ENCODE measurements at regions not wholly inside any gene's neighbourhood (a gene's known extent, or its start where the extent isn't known, plus 50 kb on each side); places are given as distances from the start of the nearest gene placed in this dataset.
A peak's percentile ranks its signal among the peaks of the same experiment; 100 is the strongest.

DNA sequence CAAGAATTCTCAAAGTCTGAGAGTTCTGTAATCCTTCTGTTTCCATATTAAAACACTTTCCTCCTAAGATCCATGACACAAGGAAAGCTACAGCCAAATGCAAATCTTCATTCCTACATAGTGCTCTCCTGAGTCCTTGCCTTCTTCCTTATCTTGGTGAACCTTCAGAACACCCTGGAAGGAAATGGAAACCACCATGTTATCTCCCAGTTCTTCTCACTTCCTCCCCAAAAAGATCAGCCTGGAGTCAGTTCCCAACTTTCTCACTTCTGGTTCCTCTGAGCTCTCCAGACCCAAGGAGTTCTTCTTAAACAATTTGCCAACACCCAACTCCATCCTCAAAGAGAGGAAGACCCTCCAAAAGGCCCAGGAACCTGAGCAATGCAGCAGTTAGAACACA, 193.3 kb upstream of the CCN2 start:
- Histone ChIP-seq H3K4me1 (ENCODE audit: insufficient read depth) (peaks cover 1% of the 10 kb centered on the region), H3K27ac (ENCODE audit: low read depth) (no peak overlapping the region), H3K4me3 (ENCODE audit: low read depth, low read length) (no peak overlapping the region), H3K36me3 (ENCODE audit: insufficient read depth) (no peaks in the 10 kb centered on the region)
- no peak for DNase-seq (ENCODE audit: extremely low spot score)

GRCh38 chr6:132143258-132143657, 192.1 kb upstream of the CCN2 start:
- WGBS, result 59% methylated on average over 1 of the region's 1 CpG
- Histone ChIP-seq H3K27ac (ENCODE audit: low read depth) (no peak overlapping the region), H3K4me3 (ENCODE audit: low read depth, low read length) (no peak overlapping the region), H3K4me1 (ENCODE audit: insufficient read depth) (peaks cover 1% of the 10 kb centered on the region), H3K36me3 (ENCODE audit: insufficient read depth) (no peaks in the 10 kb centered on the region)
- no peak for DNase-seq (ENCODE audit: extremely low spot score)

DNA sequence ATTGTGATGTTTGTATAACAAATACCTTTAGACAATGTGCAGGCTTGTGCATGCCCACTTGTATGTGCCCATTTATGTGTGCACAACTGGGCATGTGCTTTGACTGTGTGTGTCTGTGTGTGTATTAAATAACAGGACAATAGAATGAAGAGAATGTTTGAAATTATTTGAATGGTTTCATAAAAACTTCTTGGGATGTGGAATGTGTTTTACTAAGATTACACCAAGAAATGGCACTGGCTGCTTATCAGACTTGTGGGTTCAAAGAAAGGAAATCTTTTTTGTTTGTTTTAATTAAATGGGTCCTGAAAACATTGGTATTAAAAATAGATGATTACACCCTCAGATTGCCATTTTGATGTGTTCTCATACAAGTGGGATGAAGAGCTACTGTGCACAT, 191.6 kb upstream of the CCN2 start:
- H3K36me3 ChIP-seq (ENCODE audit: insufficient read depth), result no peaks in the 10 kb centered on the region
- DNase-seq (ENCODE audit: extremely low spot score), result no peak
- peaks cover 1% of the 10 kb centered on the region for H3K4me1 ChIP-seq (ENCODE audit: insufficient read depth)
- H3K4me3 ChIP-seq (ENCODE audit: low read depth, low read length), result no peak overlapping the region
- H3K27ac ChIP-seq (ENCODE audit: low read depth), result no peak overlapping the region

- WGBS, result 66% methylated on average over 1 of the region's 1 CpG
- Histone ChIP-seq H3K4me1 (ENCODE audit: insufficient read depth) (peaks cover 1% of the 10 kb centered on the region), H3K4me3 (ENCODE audit: low read depth, low read length) (no peak overlapping the region), H3K36me3 (ENCODE audit: insufficient read depth) (no peaks in the 10 kb centered on the region), H3K27ac (ENCODE audit: low read depth) (no peak overlapping the region)
- no peak for DNase-seq (ENCODE audit: extremely low spot score)
These were observed 191.1 kb upstream of the CCN2 start for GRCh38 chr6:132142308-132142707.

DNA sequence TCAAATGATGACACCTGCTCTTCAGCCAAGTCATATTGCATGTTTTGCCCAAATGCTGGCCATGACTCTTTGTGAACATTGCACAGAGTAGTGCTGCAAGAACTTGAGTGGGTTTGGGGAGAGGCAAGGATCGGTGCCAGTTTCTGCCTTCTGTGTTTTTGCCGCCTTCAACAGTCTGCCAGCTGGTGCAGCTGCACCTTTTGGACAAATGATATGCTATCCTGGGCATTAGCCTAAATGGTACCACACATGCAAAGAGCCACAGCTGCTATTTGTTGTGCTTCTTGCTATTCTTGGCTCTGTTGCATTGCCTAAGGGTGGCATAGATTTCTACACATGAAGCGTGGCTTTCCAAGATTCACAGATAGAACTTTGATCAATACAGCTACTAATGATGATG, 189.0 kb upstream of the CCN2 start:
- 95% methylated on average over 3 of the region's 3 CpGs for WGBS
- Histone ChIP-seq H3K4me1 (ENCODE audit: insufficient read depth) (no peaks in the 10 kb centered on the region), H3K36me3 (ENCODE audit: insufficient read depth) (no peaks in the 10 kb centered on the region), H3K4me3 (ENCODE audit: low read depth, low read length) (no peak overlapping the region), H3K27ac (ENCODE audit: low read depth) (no peak overlapping the region)
- no peak for DNase-seq (ENCODE audit: extremely low spot score)

DNA sequence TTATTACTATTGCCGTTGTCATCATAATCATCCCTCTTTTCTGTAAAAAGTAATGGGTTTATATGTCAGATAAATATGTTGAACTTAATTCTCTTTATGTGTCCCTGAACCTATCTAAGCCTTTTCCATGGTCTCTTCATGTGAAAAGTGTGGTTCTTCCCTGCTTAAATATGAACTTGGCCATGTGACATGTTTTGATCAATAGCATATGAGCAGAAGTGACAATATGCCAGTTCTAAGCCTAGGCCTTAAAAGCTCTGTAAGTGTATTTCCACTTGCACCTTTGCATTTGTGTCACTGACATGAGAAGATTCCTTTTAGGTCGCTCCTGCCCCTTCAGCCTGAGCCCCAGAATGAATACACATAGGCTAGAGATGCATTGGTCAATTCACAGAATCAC, 188.4 kb upstream of the CCN2 start:
- WGBS, result 86% methylated on average over 2 of the region's 2 CpGs

DNA sequence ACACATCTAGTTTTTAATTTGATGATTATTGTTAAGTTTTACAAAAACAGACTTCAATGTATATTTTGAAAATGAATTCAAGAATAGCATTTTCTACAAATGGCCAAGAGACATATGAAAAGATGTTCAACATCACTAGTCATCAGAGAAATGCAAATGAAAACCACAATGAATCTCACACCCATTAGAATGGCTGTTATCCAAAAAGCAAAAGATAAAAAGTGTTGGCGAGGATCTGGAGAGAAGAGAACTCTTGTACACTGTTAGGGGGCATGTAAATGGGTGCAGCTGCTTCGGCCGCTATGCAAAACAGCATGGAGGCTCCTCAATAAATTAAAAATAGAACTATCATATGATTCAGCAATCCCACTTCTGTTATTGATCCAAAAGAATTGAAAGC, 185.8 kb upstream of the CCN2 start:
- Histone ChIP-seq H3K27ac (ENCODE audit: low read depth) (no peak overlapping the region), H3K36me3 (ENCODE audit: insufficient read depth) (no peaks in the 10 kb centered on the region), H3K4me3 (ENCODE audit: low read depth, low read length) (no peak overlapping the region), H3K4me1 (ENCODE audit: insufficient read depth) (no peaks in the 10 kb centered on the region)
- 77% methylated on average over 3 of the region's 3 CpGs for WGBS
- DNase-seq (ENCODE audit: extremely low spot score), result no peak

More for the DNA sequence above, 188.4 kb upstream of the CCN2 start:
- H3K4me1 ChIP-seq (ENCODE audit: insufficient read depth), result no peaks in the 10 kb centered on the region
- no peaks in the 10 kb centered on the region for H3K36me3 ChIP-seq (ENCODE audit: insufficient read depth)
- no peak overlapping the region for H3K27ac ChIP-seq (ENCODE audit: low read depth)
- no peak overlapping the region for H3K4me3 ChIP-seq (ENCODE audit: low read depth, low read length)
- DNase-seq (ENCODE audit: extremely low spot score), result no peak

- DNase-seq (ENCODE audit: extremely low spot score), result no peak
- Histone ChIP-seq H3K27ac (ENCODE audit: low read depth) (no peak overlapping the region), H3K4me1 (ENCODE audit: insufficient read depth) (no peaks in the 10 kb centered on the region), H3K36me3 (ENCODE audit: insufficient read depth) (no peaks in the 10 kb centered on the region), H3K4me3 (ENCODE audit: low read depth, low read length) (no peak overlapping the region)
- WGBS, result 96% methylated on average over 6 of the region's 6 CpGs
These were observed 184.2 kb upstream of the CCN2 start for GRCh38 chr6:132135409-132135808.

- 58% methylated on average over 5 of the region's 5 CpGs for WGBS
- no peak for DNase-seq (ENCODE audit: extremely low spot score)
- Histone ChIP-seq H3K36me3 (ENCODE audit: insufficient read depth) (no peaks in the 10 kb centered on the region), H3K4me1 (ENCODE audit: insufficient read depth) (no peaks in the 10 kb centered on the region), H3K4me3 (ENCODE audit: low read depth, low read length) (no peak overlapping the region), H3K27ac (ENCODE audit: low read depth) (no peak overlapping the region)
These were observed 182.7 kb upstream of the CCN2 start for GRCh38 chr6:132133736-132134445.

DNA sequence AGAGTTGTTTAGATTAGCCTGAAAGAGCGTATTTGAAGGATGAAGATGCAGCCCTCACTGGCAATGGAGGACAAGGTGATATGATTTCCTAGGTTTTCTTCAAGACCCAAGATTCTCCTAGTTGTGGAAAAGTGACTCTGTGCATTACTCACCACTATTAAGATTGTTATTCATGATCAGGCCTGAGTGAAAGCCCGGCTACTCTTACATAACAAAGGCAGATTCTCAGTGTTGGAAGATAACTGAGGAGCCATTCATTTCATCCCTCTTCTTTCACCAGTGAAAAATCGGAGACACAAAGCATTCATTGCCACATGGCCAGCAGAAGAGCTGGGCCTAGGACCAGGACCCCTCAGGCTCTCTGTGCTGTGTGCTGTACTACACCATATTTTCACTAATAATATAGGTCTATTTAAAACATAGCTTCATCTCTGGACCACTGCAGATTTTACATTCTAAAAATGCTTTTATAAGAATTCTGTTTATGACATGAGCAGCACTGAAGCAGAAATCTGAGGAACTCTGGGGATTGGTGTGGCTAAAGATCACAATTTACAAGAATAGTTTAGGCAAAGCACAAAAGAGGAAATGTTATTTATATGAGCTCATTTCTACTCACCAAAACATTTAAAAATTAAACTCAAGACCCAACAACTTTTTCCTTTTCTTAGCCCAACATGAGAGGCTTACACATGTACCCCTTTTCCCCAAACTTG, 181.9 kb upstream of the CCN2 start:
- WGBS, result 43% methylated on average over 3 of the region's 3 CpGs
- H3K27ac ChIP-seq (ENCODE audit: low read depth), result no peak overlapping the region
- H3K4me3 ChIP-seq (ENCODE audit: low read depth, low read length), result no peak overlapping the region
- H3K4me1 ChIP-seq (ENCODE audit: insufficient read depth), result no peaks in the 10 kb centered on the region
- no peaks in the 10 kb centered on the region for H3K36me3 ChIP-seq (ENCODE audit: insufficient read depth)
- DNase-seq (ENCODE audit: extremely low spot score), result no peak

DNA sequence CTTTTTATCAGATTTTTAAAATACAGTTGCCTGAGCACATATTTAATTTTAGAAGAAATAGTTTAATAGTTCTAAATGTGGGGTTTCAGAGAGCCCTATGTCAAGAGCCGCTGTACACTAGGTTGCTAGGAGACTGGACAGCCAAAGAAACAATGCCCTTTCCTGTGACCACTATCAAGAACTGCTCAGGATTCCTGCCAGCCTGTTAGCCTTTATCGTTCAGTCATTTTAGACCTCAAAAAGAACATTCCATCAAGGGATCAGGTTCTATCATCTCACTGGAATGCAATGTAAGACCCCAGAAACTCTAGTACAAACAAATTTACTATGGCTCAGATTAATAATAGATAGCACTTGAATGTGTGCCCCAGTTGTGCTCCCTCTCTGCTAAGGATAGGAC, 181.2 kb upstream of the CCN2 start:
- Histone ChIP-seq H3K4me1 (ENCODE audit: insufficient read depth) (no peaks in the 10 kb centered on the region), H3K36me3 (ENCODE audit: insufficient read depth) (no peaks in the 10 kb centered on the region), H3K27ac (ENCODE audit: low read depth) (no peak overlapping the region), H3K4me3 (ENCODE audit: low read depth, low read length) (no peak overlapping the region)
- WGBS, result 30% methylated on average over 2 of the region's 2 CpGs
- no peak for DNase-seq (ENCODE audit: extremely low spot score)

DNA sequence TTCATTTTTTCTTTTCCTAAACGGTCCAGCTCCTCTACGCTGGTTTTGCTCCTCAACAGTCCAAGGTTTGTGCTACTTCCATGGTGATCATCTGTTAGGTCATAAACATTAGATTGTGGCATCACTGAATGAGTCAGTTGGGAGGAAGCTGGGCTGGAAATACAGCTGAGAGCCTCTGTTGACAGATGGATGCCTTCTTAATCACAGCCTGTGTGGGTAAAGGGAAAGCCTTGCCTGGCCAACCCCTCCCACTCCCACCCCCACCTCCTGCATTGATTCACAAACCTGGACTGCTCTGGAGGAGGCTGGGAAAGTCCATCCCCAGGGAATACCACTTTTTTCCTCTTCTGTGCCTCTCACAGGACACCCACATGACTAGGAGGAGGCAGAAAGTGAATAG, 180.6 kb upstream of the CCN2 start:
- Histone ChIP-seq H3K27ac (ENCODE audit: low read depth) (peak overlapping the region; percentile 56), H3K36me3 (ENCODE audit: insufficient read depth) (no peaks in the 10 kb centered on the region), H3K4me3 (ENCODE audit: low read depth, low read length) (no peak overlapping the region), H3K4me1 (ENCODE audit: insufficient read depth) (no peaks in the 10 kb centered on the region)
- 30% methylated on average over 2 of the region's 2 CpGs for WGBS
- DNase-seq (ENCODE audit: extremely low spot score), result no peak

- WGBS, result 37% methylated on average over 3 of the region's 3 CpGs
- Histone ChIP-seq H3K36me3 (ENCODE audit: insufficient read depth) (no peaks in the 10 kb centered on the region), H3K27ac (ENCODE audit: low read depth) (peak overlapping the region; percentile 56), H3K4me1 (ENCODE audit: insufficient read depth) (no peaks in the 10 kb centered on the region), H3K4me3 (ENCODE audit: low read depth, low read length) (no peak overlapping the region)
- no peak for DNase-seq (ENCODE audit: extremely low spot score)
These were observed 180.2 kb upstream of the CCN2 start for GRCh38 chr6:132131351-132131750.

- no peak for DNase-seq (ENCODE audit: extremely low spot score)
- Histone ChIP-seq H3K4me3 (ENCODE audit: low read depth, low read length) (no peak overlapping the region), H3K27ac (ENCODE audit: low read depth) (peak overlapping the region; percentile 53), H3K4me1 (ENCODE audit: insufficient read depth) (no peaks in the 10 kb centered on the region), H3K36me3 (ENCODE audit: insufficient read depth) (no peaks in the 10 kb centered on the region)
- 22% methylated on average over 10 of the region's 10 CpGs for WGBS
These were observed 179.6 kb upstream of the CCN2 start for GRCh38 chr6:132130626-132131298.

Data from urinary bladder (tissue), 3 donors.